SK-N-SH treated with all-trans-retinoic acid at 6 μM for 48 hours (cell line): ENCODE measurements at regions not wholly inside any gene's neighbourhood (a gene's known extent, or its start where the extent isn't known, plus 50 kb on each side); places are given as distances from the start of the nearest gene placed in this dataset.

Experiments
- ATAC-seq: fragments of 200-7000 bp; cut with Tn5 transposase; 3 replicates; pipeline ENCODE4 v1.9.1; 2020; ENCODE audit warnings: mild to moderate bottlenecking, moderate library complexity
- ARNTL ChIP-seq: fragments of 450-650 bp; formaldehyde crosslinking; IDR thresholded peaks from 2 replicates; pipeline ENCODE4 v1.5.0; 2020; ENCODE audit warnings: low read depth, mild to moderate bottlenecking, moderate library complexity, borderline replicate concordance
- BACH2 ChIP-seq: fragments of 250-450 bp; sonication (Bioruptor Pico); IDR thresholded peaks from 2 replicates; pipeline ENCODE4 v1.9.0; 2021; ENCODE audit warnings: mild to moderate bottlenecking, borderline replicate concordance
- CREB5 ChIP-seq: fragments of 250-450 bp; sonication (Bioruptor Pico); IDR thresholded peaks from 2 replicates; pipeline ENCODE4 v1.5.1; 2020; ENCODE audit warnings: low read depth, mild to moderate bottlenecking, moderate library complexity
- CSDC2 ChIP-seq: fragments of 250-450 bp; sonication (Bioruptor Pico); IDR thresholded peaks from 2 replicates; pipeline ENCODE4 v1.5.0; 2020; ENCODE audit warnings: mild to moderate bottlenecking, moderate library complexity
- CSRNP3 ChIP-seq: fragments of 250-450 bp; sonication (Bioruptor Pico); IDR thresholded peaks from 2 replicates; pipeline ENCODE4 v1.5.1; 2021; ENCODE audit warnings: mild to moderate bottlenecking, moderate library complexity
- ESRRG ChIP-seq: fragments of 250-450 bp; sonication (Bioruptor Pico); IDR thresholded peaks from 2 replicates; pipeline ENCODE4 v1.6.1; 2021; ENCODE audit warnings: mild to moderate bottlenecking
- GLIS3 ChIP-seq: fragments of 250-450 bp; sonication (Bioruptor Pico); IDR thresholded peaks from 2 replicates; pipeline ENCODE4 v1.5.0; 2020; ENCODE audit warnings: mild to moderate bottlenecking, moderate library complexity
- OSR1 ChIP-seq: fragments of 250-450 bp; sonication (Bioruptor Pico); IDR thresholded peaks from 2 replicates; pipeline ENCODE4 v1.8.0; 2022; ENCODE audit warnings: moderate library complexity, mild to moderate bottlenecking, inconsistent platforms
- PATZ1 ChIP-seq: fragments of 250-450 bp; sonication (Bioruptor Pico); IDR thresholded peaks from 2 replicates; pipeline ENCODE4 v1.8.0; 2020; ENCODE audit warnings: mild to moderate bottlenecking, moderate library complexity, borderline replicate concordance
- POU6F1 ChIP-seq: fragments of 250-450 bp; sonication (Bioruptor Pico); IDR thresholded peaks from 2 replicates; pipeline ENCODE4 v1.8.0; 2021; ENCODE audit warnings: low read depth, mild to moderate bottlenecking, moderate library complexity, borderline replicate concordance
- PPARA ChIP-seq: fragments of 250-450 bp; sonication (Bioruptor Pico); IDR thresholded peaks from 2 replicates; pipeline ENCODE4 v1.5.0; 2020; ENCODE audit warnings: mild to moderate bottlenecking, borderline replicate concordance
- RARB ChIP-seq: fragments of 250-450 bp; sonication (Bioruptor Pico); IDR thresholded peaks from 2 replicates; pipeline ENCODE4 v1.8.0; 2021; ENCODE audit warnings: mild to moderate bottlenecking, moderate library complexity
- SNAI2 ChIP-seq: fragments of 250-450 bp; sonication (Bioruptor Pico); IDR thresholded peaks from 2 replicates; pipeline ENCODE4 v1.5.0; 2020; ENCODE audit warnings: mild to moderate bottlenecking, moderate library complexity
- TCF4 ChIP-seq: fragments of 250-450 bp; sonication (Bioruptor Pico); IDR thresholded peaks from 2 replicates; pipeline ENCODE4 v1.8.0; 2021; ENCODE audit warnings: mild to moderate bottlenecking, moderate library complexity, borderline replicate concordance
- TOX ChIP-seq: fragments of 250-450 bp; sonication (Bioruptor Pico); IDR thresholded peaks from 2 replicates; pipeline ENCODE4 v1.8.0; 2021; ENCODE audit warnings: mild to moderate bottlenecking, moderate library complexity, borderline replicate concordance
- TSHZ2 ChIP-seq: fragments of 250-450 bp; sonication (Bioruptor Pico); IDR thresholded peaks from 2 replicates; pipeline ENCODE4 v1.5.0; 2020; ENCODE audit warnings: mild to moderate bottlenecking, moderate library complexity
- ZC3H10 ChIP-seq: fragments of 250-450 bp; sonication (Bioruptor Pico); IDR thresholded peaks from 2 replicates; pipeline ENCODE4 v1.5.1; 2021; ENCODE audit warnings: mild to moderate bottlenecking, moderate library complexity
- ZFP3 ChIP-seq: fragments of 250-450 bp; sonication (Bioruptor Pico); IDR thresholded peaks from 2 replicates; pipeline ENCODE4 v1.5.0; 2020; ENCODE audit warnings: mild to moderate bottlenecking, moderate library complexity
- ZFP30 ChIP-seq: fragments of 450-650 bp; formaldehyde crosslinking; IDR thresholded peaks from 2 replicates; pipeline ENCODE4 v1.5.0; 2022; ENCODE audit warnings: mild to moderate bottlenecking, moderate library complexity
- ZNF70 ChIP-seq: fragments of 450-650 bp; formaldehyde crosslinking; IDR thresholded peaks from 2 replicates; pipeline ENCODE4 v1.5.0; 2020; ENCODE audit warnings: mild to moderate bottlenecking, moderate library complexity

- TF ChIP-seq OSR1 (CRISPR knock-in tag): no peak
- TF ChIP-seq ZC3H10 (CRISPR knock-in tag): no peak
- no peak for TF ChIP-seq RARB (CRISPR knock-in tag)
- TF ChIP-seq CSDC2 (CRISPR knock-in tag): no peak
- TF ChIP-seq PPARA: no peak
- no peak for TF ChIP-seq SNAI2 (CRISPR knock-in tag)
- no peak for TF ChIP-seq ARNTL (CRISPR knock-in tag)
- no peak for TF ChIP-seq TOX
- no peak for TF ChIP-seq GLIS3
- no peak for TF ChIP-seq TSHZ2 (CRISPR knock-in tag)
- TF ChIP-seq TCF4: no peak
- TF ChIP-seq ZFP30 (CRISPR knock-in tag): no peak
- TF ChIP-seq POU6F1 (CRISPR knock-in tag): no peak
- no peak for TF ChIP-seq CREB5
- no peak for TF ChIP-seq ESRRG (CRISPR knock-in tag)
- no peak for TF ChIP-seq ZFP3
- ATAC-seq: no peak
Observed at GRCh38 chr15:62968699-62969098, 73.8 kb upstream of the TPM1 start.

GRCh38 chr15:62969442-62970089 lies 73.0 kb upstream of the TPM1 start:
- TF ChIP-seq POU6F1 (CRISPR knock-in tag) (no peak), PPARA (no peak), CSRNP3 (CRISPR knock-in tag) (no peak), ZNF70 (CRISPR knock-in tag) (no peak)
- no peak for ATAC-seq

- ATAC-seq: no peak
- TF ChIP-seq BACH2 (CRISPR knock-in tag): no peak
- no peak for TF ChIP-seq RARB (CRISPR knock-in tag)
- no peak for TF ChIP-seq ZFP3
- no peak for TF ChIP-seq SNAI2 (CRISPR knock-in tag)
- no peak for TF ChIP-seq TSHZ2 (CRISPR knock-in tag)
- TF ChIP-seq ZFP30 (CRISPR knock-in tag): no peak
- TF ChIP-seq GLIS3: no peak
- no peak for TF ChIP-seq OSR1 (CRISPR knock-in tag)
- no peak for TF ChIP-seq CSRNP3 (CRISPR knock-in tag)
- no peak for TF ChIP-seq POU6F1 (CRISPR knock-in tag)
- TF ChIP-seq PATZ1 (CRISPR knock-in tag): no peak
Observed at GRCh38 chr15:62972814-62973213, 69.7 kb upstream of the TPM1 start.
